ENCODE measurements at regions not wholly inside any gene's neighbourhood (a gene's known extent, or its start where the extent isn't known, plus 50 kb on each side); places are given as distances from the start of the nearest gene placed in this dataset.
"Not testable (repeated sequence)": the region's sequence is repeated elsewhere in the genome, so short reads cannot be mapped to it uniquely, and the experiment has no call there.

- intact Hi-C loops (cut with DNase I; ENCODE audit: low total_unique reads): no loop called here
- TF ChIP-seq EP300 (IDR thresholded peaks at IDR 0.05) (no peak), CTCF (IDR thresholded peaks at IDR 0.05) (no peak), POLR2A (IDR thresholded peaks at IDR 0.05) (no peak), POLR2AphosphoS5 (IDR thresholded peaks at IDR 0.05) (no peak)
- H3K4me1 ChIP-seq: no peaks in the 10 kb centered on the region
- no peaks in the 10 kb centered on the region for H3K27me3 ChIP-seq
- no peaks in the 10 kb centered on the region for H3K36me3 ChIP-seq
- no peaks in the 10 kb centered on the region for H3K9me3 ChIP-seq
- 25 to 53% (median 42%) methylated on average over 3 of the region's 3 CpGs; no CpG with 5 or more reads in 1 of the 5 donors for WGBS, 5 donors
- H3K4me3 ChIP-seq: no peak overlapping the region
- H3K27ac ChIP-seq: no peak overlapping the region
- DNase-seq: no peak
Measured at GRCh38 chr14:106766145-106766544, 1239.8 kb downstream of the TMEM121 start.

GRCh38 chr14:106766551-106767277 is 1240.3 kb downstream of the TMEM121 start:
- H3K36me3 ChIP-seq; intact Hi-C loops (cut with DNase I; ENCODE audit: low total_unique reads); H3K4me1 ChIP-seq; H3K27me3 ChIP-seq; H3K9me3 ChIP-seq; H3K4me3 ChIP-seq; H3K27ac ChIP-seq: not testable (repeated sequence)
- DNase-seq: peak in 1 of 2 donors; percentile 27
- WGBS, 5 donors: 18 to 34% (median 21%) methylated on average over 3 to 5 of the region's 5 CpGs

- DNase-seq; H3K9me3 ChIP-seq; H3K27ac ChIP-seq; H3K4me1 ChIP-seq; H3K27me3 ChIP-seq; H3K36me3 ChIP-seq; intact Hi-C loops (cut with DNase I; ENCODE audit: low total_unique reads); H3K4me3 ChIP-seq: not testable (repeated sequence)
- WGBS, 5 donors: 39 to 61% (median 58%) methylated on average over 6 to 8 of the region's 8 CpGs
Measured at GRCh38 chr14:106768230-106768629, 1241.8 kb downstream of the TMEM121 start.

- WGBS, 5 donors: 55 to 65% (median 57%) methylated on average over 7 to 8 of the region's 8 CpGs
- H3K9me3 ChIP-seq; H3K36me3 ChIP-seq; H3K27me3 ChIP-seq; H3K27ac ChIP-seq; intact Hi-C loops (cut with DNase I; ENCODE audit: low total_unique reads); DNase-seq; H3K4me1 ChIP-seq; H3K4me3 ChIP-seq: not testable (repeated sequence)
Measured at GRCh38 chr14:106768972-106769700, 1242.8 kb downstream of the TMEM121 start.

- intact Hi-C loops (cut with DNase I; ENCODE audit: low total_unique reads); H3K4me3 ChIP-seq; H3K27ac ChIP-seq; DNase-seq; H3K4me1 ChIP-seq; H3K9me3 ChIP-seq; H3K27me3 ChIP-seq; H3K36me3 ChIP-seq: not testable (repeated sequence)
- WGBS, 5 donors: 29 to 68% (median 50%) methylated on average over 1 to 2 of the region's 5 CpGs
Measured at GRCh38 chr14:106770158-106770672, 1243.8 kb downstream of the TMEM121 start.

- peak; percentile 23 to 70 for DNase-seq
- H3K36me3 ChIP-seq; H3K4me1 ChIP-seq; H3K4me3 ChIP-seq; intact Hi-C loops (cut with DNase I; ENCODE audit: low total_unique reads); H3K27ac ChIP-seq: not testable (repeated sequence)
- H3K27me3 ChIP-seq: peaks cover 0 to 20% (median 0%) of the 10 kb centered on the region in 3 donors
- peak in 3 of 7 experiments; percentile 18 to 57 (median 19) for TF ChIP-seq CTCF (IDR thresholded peaks at IDR 0.05)
- peaks cover 0 to 12% (median 5%) of the 10 kb centered on the region in 4 donors for H3K9me3 ChIP-seq
- WGBS, 5 donors: 40 to 60% (median 50%) methylated on average over 10 to 11 of the region's 11 CpGs
Measured at GRCh38 chr14:106774889-106775480, 1248.6 kb downstream of the TMEM121 start.

Measured in stomach (tissue), 8 donors.